Activated B cell treated with CpG ODN at 0.5 μM for 24 hours (primary cell): ENCODE measurements at regions not wholly inside any gene's neighbourhood (a gene's known extent, or its start where the extent isn't known, plus 50 kb on each side); places are given as distances from the start of the nearest gene placed in this dataset.
"Not testable (repeated sequence)": the region's sequence is repeated elsewhere in the genome, so short reads cannot be mapped to it uniquely, and the experiment has no call there.

Experiments used
- ATAC-seq: fragments of 200-7000 bp; cut with Tn5 transposase; one replicate; pipeline ENCODE4 v1.10.0; 2021; ENCODE audit warnings: low read depth, mild to moderate bottlenecking, moderate library complexity
- CTCF ChIA-PET: fragments of 350-600 bp; sonication (Branson Sonifier 250); formaldehyde crosslinking; loops from one replicate; lab custom pipeline; 2021; ENCODE audit warnings: antibody characterized with exemption; lab: Charles Lee
- POLR2A ChIA-PET: fragments of 350-600 bp; sonication (Branson Sonifier 250); formaldehyde crosslinking; loops from one replicate; lab custom pipeline; 2021; ENCODE audit warnings: antibody characterized with exemption; lab: Charles Lee
- DNase-seq: peaks from one replicate; pipeline ENCODE4 v3.0.0; 2022
- H3K27ac Mint-ChIP-seq: one replicate; pipeline ENCODE4 v1.8.0; 2020; ENCODE audit warnings: mixed read lengths
- H3K27me3 Mint-ChIP-seq: one replicate; pipeline ENCODE4 v1.8.0; 2021; ENCODE audit warnings: mixed read lengths
- H3K36me3 Mint-ChIP-seq: one replicate; pipeline ENCODE4 v1.8.0; 2021; ENCODE audit warnings: low read depth, mixed read lengths
- H3K4me1 Mint-ChIP-seq: one replicate; pipeline ENCODE4 v1.8.0; 2021; ENCODE audit warnings: mixed read lengths
- H3K4me3 Mint-ChIP-seq: one replicate; pipeline ENCODE4 v1.8.0; 2020; ENCODE audit warnings: mild to moderate bottlenecking, mixed read lengths
- H3K9me3 Mint-ChIP-seq: one replicate; pipeline ENCODE4 v1.8.0; 2020; ENCODE audit warnings: mixed read lengths
- CTCF ChIP-seq: fragments of 200-600 bp; IDR thresholded peaks from one replicate; pipeline ENCODE4 v1.8.0; 2022; ENCODE audit warnings: antibody characterized with exemption, mild to moderate bottlenecking
- intact Hi-C: fragments of 100-400 bp; cut with micrococcal nuclease; formaldehyde crosslinking; loops from one replicate; pipeline ENCODE4 v1.15.1; 2024

GRCh38 chrX:25503826-25504225 lies 488.1 kb upstream of the ARX start:
- Mint-ChIP-seq H3K27me3 (no peaks in the 10 kb centered on the region), H3K9me3 (no peaks in the 10 kb centered on the region), H3K4me3 (no peak overlapping the region), H3K36me3 (no peaks in the 10 kb centered on the region), H3K4me1 (no peaks in the 10 kb centered on the region), H3K27ac (no peak overlapping the region)
- ATAC-seq, result no peak
- no peak for TF ChIP-seq CTCF
- DNase-seq, result no peak
- POLR2A ChIA-PET, result no interaction called here
- CTCF ChIA-PET, result no interaction called here
- intact Hi-C loops, result no loop called here

GRCh38 chrX:25507801-25508200 lies 492.0 kb upstream of the ARX start:
- Mint-ChIP-seq H3K27me3 (no peaks in the 10 kb centered on the region), H3K9me3 (peaks cover 3% of the 10 kb centered on the region), H3K36me3 (no peaks in the 10 kb centered on the region), H3K4me3 (no peak overlapping the region), H3K4me1 (no peaks in the 10 kb centered on the region), H3K27ac (no peak overlapping the region)
- intact Hi-C loops, result no loop called here
- no peak for DNase-seq
- no peak for TF ChIP-seq CTCF
- no peak for ATAC-seq
- ChIA-PET POLR2A (no interaction called here), CTCF (no interaction called here)

GRCh38 chrX:25519258-25519657 lies 503.5 kb upstream of the ARX start:
- ChIA-PET CTCF (no interaction called here), POLR2A (no interaction called here)
- Mint-ChIP-seq H3K36me3 (no peaks in the 10 kb centered on the region), H3K27ac (no peak overlapping the region), H3K9me3 (no peaks in the 10 kb centered on the region), H3K4me1 (no peaks in the 10 kb centered on the region), H3K27me3 (no peaks in the 10 kb centered on the region), H3K4me3 (no peak overlapping the region)
- DNase-seq (no peak), ATAC-seq (no peak)
- intact Hi-C loops, result no loop called here
- no peak for TF ChIP-seq CTCF

GRCh38 chrX:25522443-25523010 lies 506.8 kb upstream of the ARX start:
- H3K4me3 Mint-ChIP-seq, H3K36me3 Mint-ChIP-seq, intact Hi-C loops, CTCF ChIA-PET, H3K27me3 Mint-ChIP-seq, H3K4me1 Mint-ChIP-seq, DNase-seq, H3K9me3 Mint-ChIP-seq, POLR2A ChIA-PET, ATAC-seq, H3K27ac Mint-ChIP-seq: not testable (repeated sequence)

- ChIA-PET POLR2A (no interaction called here), CTCF (no interaction called here)
- DNase-seq (no peak), ATAC-seq (no peak)
- Mint-ChIP-seq H3K36me3 (no peaks in the 10 kb centered on the region), H3K4me3 (no peak overlapping the region), H3K9me3 (no peaks in the 10 kb centered on the region), H3K27ac (no peak overlapping the region), H3K27me3 (no peaks in the 10 kb centered on the region), H3K4me1 (no peaks in the 10 kb centered on the region)
- intact Hi-C loops, result no loop called here
- TF ChIP-seq CTCF, result no peak
Measured at GRCh38 chrX:25523574-25524540, 508.1 kb upstream of the ARX start.
